Hematopoietic multipotent progenitor cell treated with erythropoietin and hydrocortisone succinate and interleukin-3 and kit ligand, for 8 days (in vitro differentiated cells): ENCODE measurements at regions not wholly inside any gene's neighbourhood (a gene's known extent, or its start where the extent isn't known, plus 50 kb on each side); places are given as distances from the start of the nearest gene placed in this dataset.
"Not testable (repeated sequence)": the region's sequence is repeated elsewhere in the genome, so short reads cannot be mapped to it uniquely, and the experiment has no call there.

Experiments
- DNase-seq: peaks from one replicate; pipeline ENCODE4 v3.0.0-alpha.2; 2015

DNA sequence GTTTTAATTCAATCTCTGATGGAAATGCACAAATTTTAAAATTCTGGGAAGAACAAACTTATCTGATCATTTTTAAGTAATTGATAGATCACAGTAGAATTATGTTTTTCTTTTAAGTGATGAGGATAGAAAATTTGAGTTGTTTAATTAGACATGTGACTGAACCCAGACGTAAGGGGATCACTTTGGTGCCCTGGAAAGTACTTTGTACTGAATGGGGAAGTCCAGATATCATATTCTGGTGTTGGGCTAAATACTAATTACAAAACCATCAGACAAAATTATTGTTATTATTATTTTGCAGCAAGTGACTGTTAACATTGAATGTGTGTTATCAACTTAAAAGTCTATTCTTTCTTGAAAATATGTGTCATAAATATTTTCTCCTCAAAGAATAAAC is 994.6 kb downstream of the TSN start:
- DNase-seq = no peak

DNA sequence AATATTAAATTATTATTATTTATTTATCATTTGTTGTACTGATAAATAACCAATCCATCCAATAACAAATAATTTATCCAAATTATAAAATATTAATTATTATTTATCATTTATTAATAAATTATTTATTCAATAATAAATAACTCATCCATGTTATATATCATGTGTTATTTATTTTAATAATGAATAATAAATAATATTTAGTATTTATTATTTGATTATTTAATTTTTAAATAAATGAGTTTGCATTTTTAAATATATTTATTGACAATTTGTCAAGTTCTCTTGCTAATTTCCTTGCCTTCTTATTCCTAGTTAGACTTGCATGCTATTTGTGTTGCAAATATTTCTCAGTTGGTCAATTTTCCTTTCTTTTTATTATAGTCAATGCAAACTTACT is 995.4 kb downstream of the TSN start:
- DNase-seq = no peak

DNA sequence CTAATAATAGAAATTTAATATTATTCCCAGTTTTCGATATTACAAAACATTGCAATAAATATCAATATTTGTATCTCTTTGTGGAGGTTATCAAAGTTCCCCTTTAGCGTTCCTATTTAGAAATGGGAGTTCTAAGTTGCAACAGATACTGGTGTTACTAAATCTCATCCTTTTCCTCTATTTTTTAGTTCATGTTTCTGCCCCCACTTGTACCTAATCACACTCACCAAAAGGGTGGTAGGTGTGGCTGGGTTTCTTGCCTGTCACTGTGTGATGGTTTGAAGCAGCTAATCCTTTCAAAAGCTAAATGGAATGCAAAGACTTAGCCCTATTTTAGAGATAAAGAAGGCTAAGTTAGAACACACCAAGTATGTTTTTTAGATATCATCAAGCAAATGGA is 997.9 kb downstream of the TSN start:
- peak; percentile 3 for DNase-seq

GRCh38 chr2:122754561-122754960 is 999.1 kb downstream of the TSN start:
- DNase-seq = peak; percentile 16

GRCh38 chr2:122755281-122755780 is 999.9 kb downstream of the TSN start:
- DNase-seq = peak; percentile 25

DNA sequence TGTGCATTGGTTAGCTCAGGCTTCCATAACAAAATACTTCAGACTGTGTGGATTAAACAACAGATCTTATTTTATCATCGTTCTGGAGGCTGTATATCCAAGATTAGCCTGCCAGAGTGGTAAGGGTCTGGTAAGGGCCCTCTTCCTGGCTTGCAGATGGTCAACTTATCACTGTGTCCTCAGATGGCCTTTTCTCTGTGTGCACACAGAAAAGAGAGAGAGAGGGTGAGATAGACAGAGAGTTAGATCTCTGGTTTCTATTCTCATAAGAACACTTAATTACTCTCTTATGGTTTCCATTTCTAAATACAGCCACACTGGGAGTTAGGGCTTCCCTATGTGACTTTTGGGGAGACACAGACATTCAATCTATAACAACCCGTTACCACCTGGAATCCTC is 1003.5 kb downstream of the TSN start:
- no peak for DNase-seq

DNA sequence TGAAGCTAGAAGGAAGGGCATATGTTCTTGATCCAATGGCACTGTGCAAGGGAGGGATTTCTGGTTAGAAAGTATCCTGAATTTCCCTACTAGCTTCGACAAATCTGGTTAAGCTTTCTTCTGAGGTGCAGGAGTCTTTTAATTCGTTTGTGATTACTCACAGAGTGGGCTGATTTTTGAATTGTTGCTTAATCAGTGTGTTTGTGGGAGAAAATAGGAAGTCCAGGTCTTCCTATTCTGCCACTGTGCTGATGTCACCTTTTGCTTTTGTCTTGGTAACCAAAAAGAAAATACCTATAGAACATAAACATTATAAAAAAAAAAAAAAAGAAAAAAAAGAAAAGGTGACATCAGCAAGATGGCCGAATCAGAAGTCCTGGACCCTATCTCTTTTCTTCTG is 1008.6 kb downstream of the TSN start:
- no peak for DNase-seq

DNA sequence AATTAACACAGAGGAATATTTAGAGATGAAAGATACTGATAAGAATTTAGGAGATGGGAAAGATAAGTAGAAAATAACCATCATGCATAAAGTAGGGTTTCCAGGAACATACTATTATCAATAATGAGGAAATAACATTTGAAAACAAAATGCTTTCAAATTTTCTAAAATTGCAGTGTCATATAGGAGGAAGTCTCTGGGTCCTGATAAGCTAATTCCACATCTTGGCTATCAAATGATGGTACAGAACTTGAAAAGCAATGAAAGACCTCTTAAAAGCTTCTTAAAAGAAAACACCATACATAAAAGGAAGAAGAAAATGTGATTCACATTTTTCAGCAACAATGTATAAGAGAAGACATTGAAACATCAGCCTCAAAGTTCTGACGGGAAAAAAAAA is 1024.8 kb downstream of the TSN start:
- DNase-seq = no peak

DNA sequence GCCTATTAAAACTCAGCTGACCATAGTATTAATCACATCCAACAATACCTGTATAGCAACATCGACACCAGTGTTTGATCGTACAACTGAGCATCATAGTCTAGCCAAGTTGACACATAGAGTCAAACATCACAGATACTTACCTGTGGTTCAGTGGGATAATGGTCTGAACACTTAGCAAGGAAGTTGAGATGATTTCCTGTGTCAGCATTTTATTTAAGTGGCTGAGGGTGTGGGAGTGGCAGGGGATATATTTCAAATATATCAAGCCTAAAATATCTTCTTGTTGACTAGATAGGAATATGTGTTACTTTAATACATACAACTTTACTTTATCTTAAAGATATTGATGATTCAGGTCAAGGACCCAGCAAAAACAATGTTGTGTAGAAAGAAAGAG is 1038.6 kb downstream of the TSN start:
- DNase-seq = no peak

- DNase-seq = no peak
Observed at GRCh38 chr2:122795763-122796162, 1040.3 kb downstream of the TSN start.

GRCh38 chr2:122799391-122799790 is 1043.9 kb downstream of the TSN start:
- no peak for DNase-seq

- DNase-seq = no peak
Observed at GRCh38 chr2:122800781-122801180, 1045.3 kb downstream of the TSN start.

GRCh38 chr2:122804494-122804893 is 1049.0 kb downstream of the TSN start:
- DNase-seq = no peak

GRCh38 chr2:122805346-122805745 is 1049.9 kb downstream of the TSN start:
- DNase-seq = no peak

DNA sequence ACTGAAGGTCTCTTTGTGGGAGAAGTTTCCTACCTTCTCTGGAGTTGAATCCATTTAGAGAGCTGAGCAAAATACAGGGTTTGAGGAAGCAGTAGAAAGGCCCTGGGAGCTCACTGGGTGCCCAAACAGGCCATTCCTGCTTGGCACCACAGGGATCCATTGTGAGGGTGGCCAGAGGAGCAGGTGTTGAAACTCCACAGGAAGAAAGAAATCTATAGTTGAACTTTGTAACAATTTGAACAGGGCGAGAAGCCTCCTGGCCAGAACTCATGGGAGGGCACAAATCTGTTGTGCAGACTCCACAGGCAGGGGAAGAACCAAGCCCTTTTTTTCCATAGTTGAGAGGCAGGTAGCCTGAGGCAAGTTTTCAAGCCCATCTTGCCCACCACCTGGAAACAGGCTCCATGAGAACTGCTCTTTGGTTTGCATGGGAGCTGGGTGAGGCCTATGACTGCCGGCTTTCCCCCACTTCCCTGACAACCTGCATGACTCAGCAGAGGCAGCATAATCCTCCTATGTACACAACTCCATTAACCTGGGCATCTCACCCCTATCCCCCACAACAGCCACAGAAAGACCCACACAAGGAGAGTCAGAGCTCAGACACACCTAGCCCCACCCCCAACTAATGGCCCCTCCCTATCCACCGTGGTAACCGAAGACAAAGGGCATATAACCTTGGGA is 1053.0 kb downstream of the TSN start:
- no peak for DNase-seq

DNA sequence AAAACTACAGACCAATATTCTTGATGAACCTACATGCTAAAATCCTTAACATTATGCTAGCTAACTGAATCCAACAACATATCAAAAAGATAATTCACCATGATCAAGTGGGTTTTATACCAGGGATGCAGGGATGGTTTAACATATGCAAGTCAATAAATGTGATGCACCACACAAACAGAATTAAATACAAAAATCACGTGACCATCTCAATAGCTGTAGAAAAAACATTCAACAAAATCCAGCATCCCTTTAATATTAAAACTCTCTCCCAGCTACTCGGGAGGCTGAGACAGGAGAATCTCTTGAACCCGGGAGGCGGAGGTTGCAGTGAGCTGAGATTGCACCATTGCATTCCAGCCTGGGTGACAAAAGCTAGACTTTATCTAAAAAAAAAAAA is 1056.8 kb downstream of the TSN start:
- not testable (repeated sequence) for DNase-seq

DNA sequence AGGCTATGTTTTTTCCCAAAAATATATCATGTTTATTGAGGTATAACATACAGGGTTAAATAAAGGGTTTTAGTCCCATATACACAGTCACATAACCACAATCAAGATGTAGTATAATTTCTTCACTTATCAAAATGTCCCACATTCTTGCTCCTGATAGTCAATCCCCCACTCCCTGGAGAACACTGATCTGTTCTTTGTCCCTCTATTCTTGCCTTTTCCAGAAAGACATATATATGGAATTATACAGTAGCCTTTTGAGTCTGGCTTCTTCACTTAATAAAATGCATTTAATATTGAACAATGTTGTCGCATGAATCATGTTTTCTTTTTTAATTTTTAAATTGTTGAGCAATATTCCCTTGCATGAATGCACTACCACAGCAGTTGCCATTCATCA is 1059.7 kb downstream of the TSN start:
- DNase-seq = no peak

- DNase-seq = no peak
Observed at GRCh38 chr2:122816803-122817202, 1061.4 kb downstream of the TSN start.

GRCh38 chr2:122822319-122822718 is 1066.9 kb downstream of the TSN start:
- no peak for DNase-seq

- no peak for DNase-seq
Observed at GRCh38 chr2:122830157-122830556, 1074.7 kb downstream of the TSN start.

DNA sequence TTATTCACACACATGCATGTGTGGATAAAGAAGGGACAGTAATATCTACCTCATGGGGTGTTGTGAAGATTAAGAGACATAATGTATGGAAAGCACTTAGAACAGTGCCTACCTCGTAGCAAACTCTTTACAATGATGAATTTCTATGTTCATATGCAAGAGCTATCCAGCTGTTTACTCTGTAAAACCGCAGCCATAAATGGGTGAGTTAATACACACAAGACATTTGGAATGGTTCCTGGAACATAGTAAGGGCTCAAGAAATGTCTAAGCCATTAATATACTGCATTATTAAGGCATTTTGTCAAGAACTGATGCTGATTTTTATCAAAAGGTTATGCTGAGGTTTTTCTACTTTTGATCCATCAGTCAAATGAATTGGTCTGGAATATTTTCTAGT is 1076.2 kb downstream of the TSN start:
- no peak for DNase-seq

GRCh38 chr2:122843503-122843902 is 1088.1 kb downstream of the TSN start:
- DNase-seq = no peak

- DNase-seq = no peak
Observed at GRCh38 chr2:122851161-122851560, 1095.7 kb downstream of the TSN start.

DNA sequence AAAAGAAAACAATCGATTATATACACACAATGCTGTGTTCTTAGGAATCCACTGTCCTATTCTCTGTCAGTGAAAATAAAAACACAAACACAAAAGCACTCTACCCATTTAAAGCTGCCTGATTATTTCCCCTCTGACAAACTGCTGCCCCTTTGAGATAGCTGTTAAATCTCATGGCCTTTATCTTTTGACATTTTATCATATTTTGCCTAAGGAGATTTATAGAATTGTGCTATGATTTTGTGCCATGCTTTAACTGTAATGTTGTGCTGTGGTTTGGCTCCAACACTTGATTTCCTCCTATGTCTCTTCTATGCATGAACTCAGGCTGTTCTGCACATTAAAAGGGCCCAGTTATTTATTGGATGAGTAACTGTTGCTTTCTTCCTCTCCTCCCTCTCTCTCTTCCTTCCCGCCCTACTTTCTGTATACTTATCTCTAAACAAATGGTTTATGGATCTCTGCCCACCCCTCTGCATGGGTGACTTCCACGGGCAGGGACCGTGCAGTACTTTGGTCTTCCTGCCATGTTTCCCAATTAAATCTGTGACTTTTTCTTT is 1096.6 kb downstream of the TSN start:
- no peak for DNase-seq

- no peak for DNase-seq
Observed at GRCh38 chr2:122856696-122857095, 1101.2 kb downstream of the TSN start.
